H54 (cell line): ENCODE measurements at regions not wholly inside any gene's neighbourhood (a gene's known extent, or its start where the extent isn't known, plus 50 kb on each side); places are given as distances from the start of the nearest gene placed in this dataset.
A peak's percentile ranks its signal among the peaks of the same experiment; 100 is the strongest.
"Not testable (repeated sequence)": the region's sequence is repeated elsewhere in the genome, so short reads cannot be mapped to it uniquely, and the experiment has no call there.

ENCODE experiments used
- DNase-seq: peaks from one replicate; pipeline ENCODE4 v3.0.0; 2011; ENCODE audit warnings: low spot score, mixed read lengths; ENCODE audit not compliant: insufficient read length
- FAIRE-seq: peaks from 3 replicates; lab custom pipeline; 2011; peaks lifted over from hg19 to GRCh38; lab: Jason Lieb, UNC
- POLR2A ChIP-seq: IDR thresholded peaks from 2 replicates; pipeline ENCODE4 v1.6.1; 2011; ENCODE audit warnings: low read depth, mild to moderate bottlenecking, low read length

DNA sequence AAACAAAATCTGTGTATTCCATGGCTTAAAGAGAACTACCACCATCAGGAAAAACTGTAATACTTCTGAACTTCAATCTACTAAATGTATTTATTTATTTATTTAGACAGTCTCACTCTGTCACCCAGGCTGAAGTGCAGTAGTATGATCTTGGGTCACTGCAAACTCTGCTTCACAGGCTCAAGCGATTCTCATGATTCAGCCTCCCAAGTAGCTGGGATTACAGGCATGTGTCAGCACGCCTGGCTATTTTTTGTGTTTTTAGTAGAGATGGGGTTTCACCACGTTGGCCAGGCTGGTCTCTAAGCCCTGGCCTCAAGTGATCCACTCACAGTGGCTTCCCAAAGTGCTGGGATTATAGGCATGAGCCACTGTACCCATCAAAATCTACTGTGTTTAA lies 202.3 kb upstream of the POU1F1 start:
- DNase-seq: no peak
- no peak for TF ChIP-seq POLR2A
- FAIRE-seq: no peak

DNA sequence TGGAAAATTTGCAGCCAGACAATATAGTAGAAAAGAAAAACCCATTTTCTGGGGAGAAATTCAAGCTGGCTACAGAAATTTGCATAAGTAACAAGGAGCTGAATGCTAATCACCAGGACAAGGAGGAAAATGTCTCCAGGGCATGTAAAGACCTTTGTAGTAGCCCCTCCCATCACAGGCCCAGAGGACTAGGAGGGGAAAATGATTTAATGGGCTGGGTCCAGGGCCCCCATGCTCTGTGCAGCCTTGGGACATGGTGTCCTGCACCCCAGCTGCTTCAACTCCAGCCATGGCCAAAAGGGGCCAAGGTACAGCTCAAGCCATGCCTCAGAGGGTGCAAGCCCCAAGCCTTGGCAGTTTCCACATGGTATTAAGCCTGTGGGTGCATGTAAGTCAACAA lies 197.6 kb upstream of the POU1F1 start:
- no peak for DNase-seq

DNA sequence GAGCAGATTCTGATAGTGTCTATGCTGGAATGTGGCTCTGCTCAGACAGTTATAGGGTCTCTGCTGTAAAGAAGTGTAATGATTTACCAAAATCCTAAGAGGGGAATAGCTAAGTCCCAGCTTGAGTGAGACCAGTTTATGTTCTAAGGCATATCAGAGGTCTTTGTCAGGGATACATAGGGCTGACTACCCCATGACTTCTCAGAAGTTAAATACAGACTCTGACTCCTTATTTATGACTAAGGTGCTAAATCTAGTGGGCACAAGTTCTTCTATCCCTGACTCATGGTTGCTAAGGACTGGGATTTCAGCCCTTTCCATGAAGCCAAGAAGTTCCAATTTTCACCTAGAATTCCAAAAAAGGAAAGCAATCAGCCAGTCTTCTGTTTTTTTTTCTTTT lies 192.6 kb upstream of the POU1F1 start:
- TF ChIP-seq POLR2A: no peak
- no peak for FAIRE-seq
- DNase-seq: no peak

More for the DNA sequence above, 197.6 kb upstream of the POU1F1 start:
- no peak for TF ChIP-seq POLR2A
- FAIRE-seq: no peak

DNA sequence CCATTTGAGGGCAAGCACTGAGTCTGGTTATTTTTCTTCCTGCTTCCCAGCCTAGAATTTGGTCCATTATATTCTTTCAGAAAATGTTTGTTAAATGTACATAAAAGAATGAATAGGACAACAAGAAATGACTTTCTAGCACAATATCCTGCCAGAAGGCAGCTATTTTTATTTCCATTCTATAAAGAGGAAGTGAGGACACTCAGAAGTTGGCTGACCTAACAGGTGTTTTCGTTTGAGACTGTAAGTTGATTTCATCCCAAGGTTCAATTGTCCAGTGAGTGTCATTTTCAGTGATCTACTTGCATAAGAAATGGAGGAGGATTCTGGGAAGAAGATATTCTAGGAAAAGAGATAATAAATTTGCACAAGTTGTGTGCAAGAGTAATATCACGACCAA lies 191.9 kb upstream of the POU1F1 start:
- no peak for TF ChIP-seq POLR2A
- FAIRE-seq (no peak), DNase-seq (no peak)

DNA sequence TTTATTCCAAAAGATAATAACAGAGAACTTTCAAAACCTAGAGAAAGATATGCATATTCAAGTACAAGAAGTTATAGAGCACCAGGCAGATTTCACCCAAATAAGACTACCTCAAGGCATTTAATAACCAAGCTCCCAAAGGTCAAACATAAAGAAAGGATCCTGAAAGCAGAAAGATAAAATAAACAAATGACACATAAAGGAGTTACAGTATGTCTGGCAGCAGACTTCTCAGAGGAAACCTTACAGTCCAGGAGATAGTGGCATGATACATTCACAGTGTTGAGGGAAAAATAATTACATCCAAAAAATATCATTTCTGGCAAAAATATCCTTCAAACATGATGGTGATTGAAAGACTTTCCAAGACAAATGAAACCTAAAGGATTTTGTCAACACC lies 185.8 kb upstream of the POU1F1 start:
- no peak for TF ChIP-seq POLR2A
- FAIRE-seq (no peak), DNase-seq (no peak)

DNA sequence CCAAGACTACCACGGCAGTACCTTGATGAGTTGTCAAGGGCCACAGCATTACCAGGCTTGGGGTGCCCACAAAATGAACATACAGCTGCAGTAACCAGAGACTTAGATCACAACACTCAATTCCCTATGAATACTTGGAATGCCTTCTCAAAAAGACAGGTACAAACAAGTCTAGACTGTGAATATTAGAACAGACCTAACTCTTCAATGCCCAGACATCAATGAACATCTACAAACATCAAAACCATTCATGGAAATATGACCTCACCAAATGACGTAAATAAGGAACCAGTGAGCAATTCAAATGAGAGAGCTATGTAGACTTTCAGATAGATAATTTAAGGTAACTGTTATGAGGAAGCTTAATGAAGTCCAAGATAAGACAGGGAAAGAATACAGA lies 185.1 kb upstream of the POU1F1 start:
- no peak for DNase-seq
- no peak for FAIRE-seq
- TF ChIP-seq POLR2A: no peak

DNA sequence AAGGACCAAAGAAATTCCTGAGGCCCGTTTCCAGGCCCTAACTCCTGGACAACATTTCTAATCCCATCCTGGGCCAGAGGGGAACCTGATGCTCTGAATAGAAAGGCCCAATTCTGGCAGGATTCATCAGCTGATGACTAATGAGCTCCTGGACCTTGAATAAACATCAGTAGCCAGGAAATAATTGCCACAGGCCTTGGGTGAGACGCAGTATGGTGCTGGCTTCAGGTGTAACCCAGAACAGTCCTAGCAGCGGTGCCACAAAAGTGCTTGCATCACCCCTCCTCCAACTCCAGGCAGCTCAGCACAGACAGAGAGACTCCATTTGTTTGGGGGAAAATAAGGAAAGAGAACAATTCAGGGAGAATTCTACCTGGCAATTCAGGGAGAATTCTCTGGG lies 184.7 kb upstream of the POU1F1 start:
- no peak for FAIRE-seq

DNA sequence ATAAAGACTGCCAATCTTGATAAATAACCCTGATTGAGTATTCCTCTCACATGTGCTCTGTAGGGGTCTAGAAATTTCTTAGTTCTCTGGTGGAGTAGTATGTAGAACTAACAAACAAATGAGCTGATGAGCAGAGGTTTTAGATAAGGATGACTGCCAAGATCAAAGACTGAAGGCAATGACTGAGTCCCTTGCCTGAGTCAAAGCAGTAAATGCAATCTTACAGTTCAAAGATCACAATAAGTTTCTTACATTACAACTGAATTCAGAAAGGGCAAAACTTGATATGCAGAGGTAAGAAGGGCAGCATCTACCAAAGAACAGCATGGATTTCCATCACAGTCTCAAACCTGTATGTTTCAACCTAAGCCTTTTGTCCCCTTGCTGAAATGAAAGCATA lies 172.2 kb upstream of the POU1F1 start:
- no peak for TF ChIP-seq POLR2A
- DNase-seq: no peak
- no peak for FAIRE-seq

More for the DNA sequence above, 184.7 kb upstream of the POU1F1 start:
- DNase-seq: no peak
- no peak for TF ChIP-seq POLR2A

DNA sequence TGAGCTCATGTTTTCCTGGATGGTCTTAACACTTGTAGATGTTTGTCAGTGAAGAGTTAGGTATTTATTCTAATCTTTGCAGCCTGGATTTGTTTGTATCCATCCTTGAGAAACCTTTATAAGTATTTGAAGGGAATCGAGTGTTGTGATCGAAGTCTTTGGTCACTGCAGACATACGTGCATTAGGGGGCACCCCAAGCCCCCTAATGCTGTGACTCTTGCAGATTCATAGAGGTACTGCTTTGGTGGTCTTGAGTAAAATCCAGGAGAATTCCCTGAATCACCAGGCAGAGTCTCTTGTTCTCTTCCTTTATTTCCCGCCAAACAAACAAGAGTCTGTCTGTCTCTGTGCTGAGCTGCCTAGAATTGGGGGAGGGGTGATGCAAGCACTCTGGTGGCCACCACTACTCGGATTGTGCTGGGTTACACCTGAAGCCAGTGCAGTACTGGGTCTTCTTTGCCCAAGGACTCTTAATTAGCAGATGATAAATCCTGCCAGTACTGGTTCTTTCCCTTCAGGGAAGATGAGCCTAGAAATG lies 170.5 kb upstream of the POU1F1 start:
- FAIRE-seq: no peak
- no peak for DNase-seq
- no peak for TF ChIP-seq POLR2A

DNA sequence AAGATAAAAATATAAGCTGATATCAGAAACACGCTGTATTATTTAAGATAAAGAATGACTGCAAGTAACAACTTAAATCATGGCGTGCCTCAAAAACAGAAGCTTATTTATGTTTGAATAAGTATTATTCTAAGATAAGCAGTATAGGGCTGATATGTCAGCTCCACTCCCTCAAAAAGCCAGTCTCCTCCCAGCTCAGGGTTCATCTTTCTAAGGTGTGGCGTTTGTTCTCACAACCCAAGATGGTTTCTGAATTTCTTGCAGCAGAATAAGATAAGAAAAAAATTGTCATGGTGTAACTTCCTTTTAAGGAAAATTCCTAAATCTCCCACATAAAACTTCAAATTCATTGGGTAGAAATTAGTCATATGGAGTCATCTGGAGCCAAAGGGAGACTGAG lies 166.1 kb upstream of the POU1F1 start:
- no peak for DNase-seq
- TF ChIP-seq POLR2A: no peak
- FAIRE-seq: no peak

DNA sequence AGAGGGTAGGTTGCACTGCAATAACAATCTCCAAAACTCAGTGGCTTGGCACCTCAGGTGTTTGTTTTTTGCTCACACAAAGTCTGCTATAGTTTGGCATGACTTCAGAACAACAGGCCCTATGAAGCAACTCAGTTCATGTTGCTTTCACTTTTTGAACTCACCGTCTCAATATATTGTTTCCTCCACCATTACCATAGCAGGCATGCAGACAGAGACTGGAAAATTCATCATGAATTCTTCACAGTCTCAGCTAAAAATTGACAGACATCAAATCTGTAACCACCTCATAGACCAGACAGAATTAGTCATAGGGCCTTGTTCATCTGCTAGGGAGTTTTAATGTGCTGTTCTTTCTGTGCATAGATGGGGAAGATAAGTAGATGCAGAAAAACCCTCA lies 161.4 kb upstream of the POU1F1 start:
- DNase-seq: no peak
- no peak for TF ChIP-seq POLR2A
- peak; percentile 41 for FAIRE-seq

DNA sequence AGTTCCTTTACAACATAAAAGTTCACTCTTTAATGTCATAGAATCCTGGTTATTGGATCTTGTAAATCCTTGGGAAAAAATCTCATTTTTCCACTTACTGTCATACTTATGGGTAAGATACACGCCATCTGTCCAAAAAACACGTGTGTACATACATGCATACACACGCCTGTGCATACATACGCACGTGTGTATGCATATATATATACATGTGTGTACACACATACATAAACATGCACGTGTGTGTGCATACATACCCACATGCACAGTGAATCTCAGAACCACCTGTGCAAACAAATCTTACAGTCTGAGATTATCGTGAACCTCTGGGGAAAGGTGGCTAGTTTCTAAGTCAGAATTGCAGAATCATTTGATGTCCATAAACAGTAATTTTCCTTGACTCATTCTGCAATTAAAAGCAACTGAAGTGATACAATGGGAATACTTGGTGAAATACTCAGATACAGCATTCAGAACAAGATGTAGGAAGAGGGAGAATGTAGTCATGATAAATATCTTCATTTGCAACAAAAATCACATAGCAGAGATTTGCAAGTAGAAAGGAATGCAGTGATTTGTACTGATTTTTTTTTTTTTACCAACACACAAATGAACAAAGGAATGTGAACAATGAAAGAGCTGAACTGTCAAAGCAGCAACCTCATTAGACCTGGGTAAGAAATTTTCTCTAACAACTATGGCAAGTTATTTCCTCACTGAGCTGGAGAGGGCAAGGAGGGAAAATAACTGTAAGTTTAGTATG lies 160.6 kb upstream of the POU1F1 start:
- DNase-seq (no peak), FAIRE-seq (peak; percentile 50)
- TF ChIP-seq POLR2A: no peak

DNA sequence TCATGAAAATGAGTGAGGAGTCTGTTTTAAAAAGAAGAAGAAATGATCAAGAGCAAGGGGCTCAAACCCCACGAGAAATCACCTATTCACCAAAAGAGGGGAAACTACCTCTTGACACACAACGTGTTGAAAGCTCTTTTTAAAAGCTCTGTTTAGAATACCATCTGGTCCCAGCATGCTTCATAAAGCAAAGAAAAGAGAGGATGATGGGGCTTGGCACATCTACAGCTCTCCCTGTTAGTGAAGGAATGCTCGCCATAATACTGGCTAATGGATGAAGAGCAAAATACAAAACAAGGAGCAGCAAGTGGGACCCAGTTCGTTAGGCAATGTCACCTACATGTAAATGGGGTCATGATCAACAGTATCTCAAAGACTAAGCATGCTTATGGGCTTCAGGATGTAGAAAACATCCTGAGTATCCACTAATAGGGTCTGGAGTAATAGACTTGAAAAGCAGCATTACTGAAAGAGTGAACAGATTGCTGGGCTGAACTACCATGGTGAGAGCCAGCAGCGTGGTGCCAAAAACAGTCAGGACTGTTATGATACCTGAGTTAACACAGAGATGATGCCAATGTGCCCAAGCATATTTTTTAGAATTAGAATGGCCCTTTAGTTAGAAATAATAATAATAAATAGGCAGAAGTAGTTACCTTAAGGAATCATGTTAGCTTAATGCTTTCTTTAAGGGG lies 159.7 kb upstream of the POU1F1 start:
- TF ChIP-seq POLR2A: no peak
- no peak for FAIRE-seq
- DNase-seq: no peak

DNA sequence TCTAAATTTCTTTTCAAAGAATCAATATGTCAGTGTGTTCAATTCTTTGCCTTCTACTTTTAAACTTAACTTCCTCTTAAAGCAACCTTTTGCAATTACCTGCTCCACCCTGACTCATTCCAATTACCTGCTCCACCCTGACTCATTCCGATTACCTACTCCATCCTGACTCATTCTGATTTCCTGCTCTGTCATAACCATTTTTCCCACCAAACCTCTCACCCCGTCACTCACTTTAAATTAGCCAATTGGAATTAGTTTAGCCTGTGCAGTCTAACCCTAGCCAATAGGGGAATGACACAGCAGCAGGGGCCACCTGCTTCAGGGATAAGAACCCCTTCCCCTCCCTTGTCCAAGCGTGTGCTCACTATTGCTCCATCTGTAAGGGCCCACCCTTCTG lies 157.1 kb upstream of the POU1F1 start:
- FAIRE-seq: peak; percentile 60
- not testable (repeated sequence) for DNase-seq

DNA sequence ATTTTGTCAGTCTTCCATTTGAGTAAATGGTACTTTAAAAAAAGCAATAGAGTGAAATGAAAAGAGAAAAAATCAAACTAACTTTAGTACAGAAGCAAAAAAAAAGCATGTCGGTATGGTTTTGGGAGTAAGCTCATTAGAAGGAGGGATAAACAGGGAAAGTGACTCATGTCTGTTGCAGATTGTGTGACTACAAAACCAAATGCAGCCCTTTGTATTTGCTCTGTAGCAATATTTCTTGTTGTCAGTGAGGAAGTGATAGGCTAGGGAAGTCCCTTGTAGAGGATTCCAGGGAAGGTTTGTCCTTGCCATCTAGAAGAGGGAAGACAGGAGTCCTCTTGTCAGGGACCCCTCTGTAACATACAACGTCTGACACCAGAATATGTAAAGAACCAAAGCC lies 150.5 kb upstream of the POU1F1 start:
- no peak for TF ChIP-seq POLR2A
- peak; percentile 53 for FAIRE-seq
- DNase-seq: peak; percentile 1
